Muscle of leg (tissue), 3 donors: ENCODE measurements at regions not wholly inside any gene's neighbourhood (a gene's known extent, or its start where the extent isn't known, plus 50 kb on each side); places are given as distances from the start of the nearest gene placed in this dataset.
"Not testable (repeated sequence)": the region's sequence is repeated elsewhere in the genome, so short reads cannot be mapped to it uniquely, and the experiment has no call there.

Experiments used
- DNase-seq: peaks from one replicate; pipeline ENCODE4 v3.0.0; 2013
- H3K27ac ChIP-seq: one replicate; pipeline ENCODE4 v1.5.1; 2013; ENCODE audit warnings: mild to moderate bottlenecking, low read length, control low read depth
- H3K27me3 ChIP-seq: one replicate; pipeline ENCODE4 v1.6.1; 2013; ENCODE audit warnings: low read length; ENCODE audit not compliant: control insufficient read depth, insufficient read depth
- H3K36me3 ChIP-seq: one replicate; pipeline ENCODE4 v1.6.1; 2013; ENCODE audit warnings: low read length; ENCODE audit not compliant: control insufficient read depth, insufficient read depth
- H3K4me1 ChIP-seq: one replicate; pipeline ENCODE4 v1.6.1; 2013; ENCODE audit warnings: low read length; ENCODE audit not compliant: control insufficient read depth, insufficient read depth
- H3K4me3 ChIP-seq: one replicate; pipeline ENCODE4 v1.5.1; 2013; ENCODE audit warnings: low read length, control low read depth
- H3K9me3 ChIP-seq: replicated peaks from 2 replicates; pipeline ENCODE4 v1.6.1; 2013; ENCODE audit warnings: low read depth, low read length; ENCODE audit not compliant: control insufficient read depth
- WGBS: methylation state at CpG from one replicate; pipeline ENCODE4 v1.1.5; 2013; ENCODE audit warnings: missing lambda C conversion rate; ENCODE audit not compliant: insufficient coverage; 5-methylcytosine and 5-hydroxymethylcytosine counted together

DNA sequence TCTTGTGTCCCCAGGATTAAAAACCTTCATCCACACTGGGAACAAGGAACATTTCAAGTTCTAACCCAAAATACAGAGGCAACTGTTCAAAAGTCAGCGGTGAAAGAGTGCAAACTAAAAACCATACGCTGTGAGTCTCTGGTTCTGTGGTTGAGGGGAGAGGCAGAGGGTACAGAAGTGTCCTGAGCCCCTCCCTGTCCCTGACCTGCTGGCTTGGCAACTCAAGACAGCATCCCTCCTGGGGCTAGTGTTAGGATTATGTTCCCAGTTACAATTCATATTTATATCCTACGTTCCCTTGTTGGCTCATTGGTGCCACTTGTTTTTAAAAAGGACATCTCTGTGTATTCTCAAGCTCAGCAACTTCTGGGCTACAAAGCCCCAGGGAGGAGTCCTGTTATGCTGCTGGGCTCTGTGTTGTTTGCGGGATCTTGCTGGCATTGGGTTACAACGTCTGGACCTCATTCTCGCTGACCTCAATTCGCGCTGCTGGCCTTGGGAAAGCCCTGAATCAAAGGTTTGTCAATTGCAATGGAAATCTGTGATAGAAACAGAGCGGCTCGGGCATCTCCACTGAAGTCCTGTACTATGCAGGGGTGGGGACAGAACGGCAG is 420.8 kb downstream of the FUT8 start:
- Histone ChIP-seq H3K27me3 (peaks cover 38% of the 10 kb centered on the region), H3K27ac (no peak overlapping the region), H3K4me1 (peaks cover 7% of the 10 kb centered on the region), H3K4me3 (no peak overlapping the region), H3K36me3 (no peaks in the 10 kb centered on the region), H3K9me3 (no peaks in the 10 kb centered on the region)
- 21% methylated on average over 5 of the region's 11 CpGs for WGBS
- DNase-seq, result no peak

DNA sequence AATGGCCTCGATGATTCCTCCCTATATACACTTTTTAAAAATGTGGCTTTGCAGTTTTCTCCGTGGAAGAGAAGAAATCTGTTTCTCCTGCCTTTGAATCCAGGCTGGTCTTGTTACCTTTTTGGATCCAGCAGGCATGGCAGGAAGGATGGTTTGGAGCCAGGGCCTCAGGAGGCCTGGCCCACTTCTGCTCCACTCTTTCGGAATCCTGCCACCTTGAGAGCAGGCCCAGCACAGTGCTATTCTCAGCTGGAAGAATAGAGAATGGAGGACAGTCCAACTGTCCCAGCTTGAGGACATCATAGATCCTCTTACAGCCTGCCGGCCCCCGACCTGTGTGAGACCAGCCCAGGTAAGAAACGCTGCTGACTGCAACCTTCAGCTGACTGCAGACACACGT is 421.5 kb downstream of the FUT8 start:
- Histone ChIP-seq H3K4me3 (no peak overlapping the region), H3K36me3 (no peaks in the 10 kb centered on the region), H3K4me1 (peaks cover 7% of the 10 kb centered on the region), H3K27ac (no peak overlapping the region), H3K27me3 (peaks cover 43% of the 10 kb centered on the region), H3K9me3 (no peaks in the 10 kb centered on the region)
- 98% methylated on average over 4 of the region's 7 CpGs for WGBS
- no peak for DNase-seq

DNA sequence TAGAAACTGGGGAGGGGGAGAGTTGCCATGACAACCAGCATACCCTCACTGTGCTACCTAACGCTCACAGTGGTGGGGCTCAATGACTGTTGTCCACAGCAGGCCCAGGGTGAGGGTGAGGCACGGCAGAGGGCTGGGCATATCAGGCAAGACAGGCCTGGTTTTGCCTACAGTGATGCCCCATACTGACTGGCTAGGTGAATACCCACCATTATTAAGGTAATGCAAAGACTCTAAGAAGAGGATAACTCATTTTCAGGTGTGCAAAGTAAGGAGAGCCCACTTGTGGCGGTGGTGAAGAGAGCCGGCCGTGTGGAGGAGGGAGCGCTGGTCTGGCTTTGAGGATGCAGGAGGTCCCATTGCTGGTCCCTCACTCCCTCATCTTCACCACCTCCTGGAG is 422.3 kb downstream of the FUT8 start:
- WGBS, result 83% methylated on average over 1 of the region's 6 CpGs
- no peak overlapping the region for H3K27ac ChIP-seq
- H3K36me3 ChIP-seq, result no peaks in the 10 kb centered on the region
- H3K9me3 ChIP-seq, result no peaks in the 10 kb centered on the region
- no peak for DNase-seq
- peaks cover 10% of the 10 kb centered on the region for H3K4me1 ChIP-seq
- H3K4me3 ChIP-seq, result no peak overlapping the region
- H3K27me3 ChIP-seq, result peaks cover 38% of the 10 kb centered on the region

DNA sequence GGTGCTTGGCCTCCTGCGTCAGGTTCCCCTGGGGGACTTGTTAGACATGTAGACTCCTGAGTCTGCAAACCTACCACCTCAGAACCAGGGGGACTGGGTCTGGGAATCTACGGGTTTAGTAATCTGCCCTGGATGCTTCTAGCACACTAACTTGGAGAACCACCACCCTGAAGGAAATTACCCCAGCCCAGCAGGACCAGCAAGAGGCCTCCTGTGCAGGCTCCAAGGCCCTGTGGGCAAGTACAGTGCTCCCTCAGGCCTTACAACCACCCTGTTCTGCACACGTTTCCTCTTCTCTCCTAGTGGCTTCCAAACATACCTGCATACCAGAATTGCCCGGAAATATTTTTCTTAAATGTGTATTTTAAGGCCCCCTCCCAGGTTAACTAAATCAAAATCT is 423.0 kb downstream of the FUT8 start:
- Histone ChIP-seq H3K36me3 (no peaks in the 10 kb centered on the region), H3K27me3 (peaks cover 36% of the 10 kb centered on the region), H3K27ac (no peak overlapping the region), H3K4me1 (peaks cover 12% of the 10 kb centered on the region), H3K9me3 (no peaks in the 10 kb centered on the region), H3K4me3 (no peak overlapping the region)
- WGBS, result 100% methylated on average over 1 of the region's 4 CpGs
- DNase-seq, result no peak

DNA sequence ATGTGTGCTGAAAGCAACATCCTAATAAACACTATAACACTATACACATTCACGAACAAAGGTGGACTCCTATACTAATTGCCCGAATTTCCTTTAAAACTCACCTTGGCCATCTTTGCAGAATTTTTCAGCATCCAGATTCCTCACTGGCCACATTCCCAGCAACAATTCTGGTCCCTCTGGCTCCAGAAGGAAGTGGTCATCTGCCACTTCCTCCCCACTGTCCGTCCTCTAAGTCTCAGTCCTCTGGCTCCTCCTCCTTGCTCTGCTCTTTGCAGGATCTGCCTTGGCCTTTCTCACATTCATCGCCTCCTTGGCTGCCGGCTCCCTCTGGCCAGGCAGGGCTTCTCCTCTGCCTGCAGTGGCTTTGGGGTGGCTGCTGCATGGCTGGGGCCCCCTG is 426.0 kb downstream of the FUT8 start:
- H3K36me3 ChIP-seq, result no peaks in the 10 kb centered on the region
- H3K9me3 ChIP-seq, result no peaks in the 10 kb centered on the region
- no peak overlapping the region for H3K4me3 ChIP-seq
- H3K4me1 ChIP-seq, result peaks cover 7% of the 10 kb centered on the region
- no peak overlapping the region for H3K27ac ChIP-seq
- no peak for DNase-seq
- WGBS, result 68% methylated on average over 5 of the region's 5 CpGs
- peaks cover 38% of the 10 kb centered on the region for H3K27me3 ChIP-seq

DNA sequence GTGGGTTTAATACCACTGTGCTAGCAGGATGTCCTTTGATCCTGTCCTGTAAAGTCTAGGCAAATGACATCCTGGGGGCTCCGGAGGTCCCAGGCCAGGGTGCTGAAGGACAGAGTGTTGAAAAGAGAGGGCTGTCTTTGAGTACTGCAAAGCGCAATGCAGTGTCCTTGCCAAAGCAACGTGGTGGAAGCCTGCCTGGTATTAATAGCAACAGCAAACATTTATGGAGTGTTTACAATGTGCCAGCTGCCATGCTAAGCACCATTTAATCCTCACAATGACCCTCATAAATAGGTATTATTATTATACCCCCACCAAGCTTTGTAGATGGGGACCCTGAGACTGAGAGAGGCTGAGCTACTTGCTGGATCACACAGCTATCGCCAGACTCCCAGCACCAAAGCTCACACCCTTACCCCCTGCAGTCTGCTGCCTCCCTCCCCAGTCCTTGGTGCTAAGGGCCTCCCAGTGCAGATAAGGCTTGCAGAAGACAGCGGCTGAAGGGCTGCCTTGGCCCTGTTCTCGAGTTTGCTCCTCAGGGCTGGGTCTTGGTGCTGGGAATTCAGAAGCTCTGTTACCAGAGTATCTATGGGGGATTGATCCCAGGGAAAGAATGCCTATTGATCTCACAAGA is 427.7 kb downstream of the FUT8 start:
- peaks cover 5% of the 10 kb centered on the region for H3K4me1 ChIP-seq
- peak; percentile 19 for DNase-seq
- H3K36me3 ChIP-seq, result no peaks in the 10 kb centered on the region
- 49% methylated on average over 3 of the region's 6 CpGs for WGBS
- no peak overlapping the region for H3K4me3 ChIP-seq
- H3K27ac ChIP-seq, result no peak overlapping the region
- no peaks in the 10 kb centered on the region for H3K9me3 ChIP-seq
- H3K27me3 ChIP-seq, result peaks cover 35% of the 10 kb centered on the region

DNA sequence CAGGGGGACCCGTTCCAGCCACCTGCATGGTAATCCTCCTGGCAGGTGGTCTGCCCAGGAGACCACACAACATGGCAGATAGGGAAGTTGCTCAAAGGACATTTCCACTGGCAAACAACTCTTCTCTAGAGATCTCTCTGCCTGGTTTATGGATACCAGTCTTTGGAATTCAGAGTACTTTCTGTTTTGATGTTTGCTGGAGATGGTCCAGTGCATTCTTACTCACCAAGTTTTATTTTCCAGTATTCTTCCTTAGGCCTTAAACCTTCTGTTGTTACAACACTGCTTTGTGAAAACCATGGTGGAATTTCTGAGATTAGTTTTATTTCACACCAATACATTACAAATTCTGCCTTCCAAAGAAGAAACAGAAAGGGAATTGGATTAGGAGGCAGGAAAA is 428.3 kb downstream of the FUT8 start:
- peaks cover 31% of the 10 kb centered on the region for H3K27me3 ChIP-seq
- H3K9me3 ChIP-seq, result no peaks in the 10 kb centered on the region
- WGBS, result no CpG with 5 or more reads among the region's 1 CpG
- H3K4me3 ChIP-seq, result no peak overlapping the region
- no peak overlapping the region for H3K27ac ChIP-seq
- DNase-seq, result no peak
- H3K4me1 ChIP-seq, result peaks cover 5% of the 10 kb centered on the region
- no peaks in the 10 kb centered on the region for H3K36me3 ChIP-seq

DNA sequence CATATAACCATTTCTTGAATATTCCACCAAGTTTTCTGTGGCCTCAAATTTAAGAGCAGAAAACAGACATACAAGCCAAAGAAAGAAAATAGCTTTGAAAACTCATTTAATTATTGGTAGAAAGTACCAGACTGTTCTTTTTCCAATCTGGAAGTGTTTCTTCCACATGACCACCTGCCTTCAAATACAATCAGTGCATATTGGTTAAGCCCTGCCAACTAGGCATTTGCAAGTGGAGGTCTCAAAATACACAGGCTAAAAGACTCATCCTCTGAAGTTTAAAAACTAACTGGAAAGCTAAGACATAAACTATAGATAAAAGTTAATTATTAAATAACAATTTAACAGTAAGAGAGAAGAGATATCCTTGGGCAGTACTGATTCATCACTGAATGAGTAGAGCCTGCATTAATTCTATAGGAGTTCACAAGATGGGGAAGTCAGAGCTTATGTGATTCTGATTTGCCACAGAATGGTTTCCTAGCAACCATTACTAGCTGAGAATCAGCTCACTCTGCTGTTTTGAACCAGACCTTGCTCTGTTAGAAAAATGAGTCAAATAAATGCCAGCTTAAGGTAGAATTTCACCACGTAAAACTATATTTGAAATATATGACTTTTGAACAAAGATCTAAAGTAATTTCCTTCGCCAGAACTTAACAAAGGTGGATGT is 433.8 kb downstream of the FUT8 start:
- H3K27me3 ChIP-seq, result peaks cover 11% of the 10 kb centered on the region
- no CpG with 5 or more reads among the region's 2 CpGs for WGBS
- H3K4me3 ChIP-seq, result no peak overlapping the region
- no peak for DNase-seq
- no peak overlapping the region for H3K27ac ChIP-seq
- no peaks in the 10 kb centered on the region for H3K36me3 ChIP-seq
- H3K4me1 ChIP-seq, result no peaks in the 10 kb centered on the region
- H3K9me3 ChIP-seq, result no peaks in the 10 kb centered on the region

DNA sequence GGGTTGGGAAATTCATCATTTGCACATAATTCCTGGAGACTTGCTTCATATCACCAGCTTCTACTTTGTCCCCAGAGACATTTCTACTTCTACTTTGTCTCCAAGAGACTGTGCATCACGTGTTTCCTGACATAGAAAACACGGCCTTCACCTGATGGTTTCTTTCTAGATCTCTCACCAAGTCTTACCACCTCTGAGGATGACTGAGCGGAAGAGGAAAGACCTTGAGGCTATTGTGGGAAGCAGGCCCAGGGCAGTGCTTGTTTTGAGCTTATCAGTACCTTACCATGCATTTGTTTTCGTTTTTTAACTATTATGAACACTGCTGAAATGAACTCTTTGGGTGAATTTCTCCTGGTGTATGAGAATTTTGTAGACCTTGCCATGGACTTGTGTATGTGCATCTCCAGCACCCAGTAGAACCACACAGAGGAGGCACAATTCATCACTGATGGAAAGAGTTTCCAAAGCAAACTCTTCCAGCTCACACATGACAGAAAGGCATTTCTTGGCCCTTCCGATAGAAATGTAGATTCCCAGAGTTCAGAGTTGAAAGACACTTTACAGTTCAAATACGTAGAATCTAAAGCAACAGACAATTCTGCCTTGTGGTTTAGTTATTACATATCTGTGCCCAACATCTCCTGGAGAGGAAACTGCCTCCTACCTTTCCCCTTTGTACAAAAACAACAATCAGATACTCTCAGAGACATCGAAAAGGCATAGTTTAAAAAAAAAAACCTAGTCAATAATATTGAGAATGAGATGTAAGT is 434.7 kb downstream of the FUT8 start:
- Histone ChIP-seq H3K36me3 (no peaks in the 10 kb centered on the region), H3K27me3 (peaks cover 12% of the 10 kb centered on the region), H3K9me3 (no peaks in the 10 kb centered on the region), H3K4me3 (no peak overlapping the region), H3K4me1 (no peaks in the 10 kb centered on the region), H3K27ac (no peak overlapping the region)
- DNase-seq, result no peak
- WGBS, result 100% methylated on average over 1 of the region's 7 CpGs

DNA sequence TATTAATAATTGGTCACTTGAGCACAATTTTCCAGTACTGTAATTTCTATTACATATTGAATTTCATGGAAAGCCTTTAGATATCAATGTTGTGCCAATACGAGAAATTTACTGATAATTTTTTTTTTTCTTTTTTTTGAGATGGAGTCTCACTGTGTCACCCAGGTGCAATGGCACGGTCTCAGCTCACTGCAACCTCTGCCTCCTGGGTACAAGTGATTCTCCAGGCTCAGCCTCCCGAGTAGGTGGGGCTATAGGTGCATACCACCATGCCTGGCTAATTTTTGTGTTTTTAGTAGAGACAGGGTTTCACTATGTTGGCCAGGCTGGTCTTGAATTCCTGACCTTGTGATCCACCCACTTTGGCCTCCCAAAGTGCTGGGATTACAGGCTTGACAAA is 435.4 kb downstream of the FUT8 start:
- not testable (repeated sequence) for H3K9me3 ChIP-seq, DNase-seq, H3K36me3 ChIP-seq, H3K4me1 ChIP-seq, H3K27ac ChIP-seq, H3K4me3 ChIP-seq
- 86% methylated on average over 2 of the region's 3 CpGs for WGBS
- H3K27me3 ChIP-seq, result peaks cover 12% of the 10 kb centered on the region
